Uterus (tissue), 3 donors: ENCODE measurements at regions not wholly inside any gene's neighbourhood (a gene's known extent, or its start where the extent isn't known, plus 50 kb on each side); places are given as distances from the start of the nearest gene placed in this dataset.

ENCODE experiments used
- DNase-seq, 2 donors: peaks; one replicate each; pipeline ENCODE4 v3.0.0-alpha.2; 2019 to 2020
- H3K27ac ChIP-seq, 2 donors: fragments of 200-600 bp; sonication (generic); 1 replicate in 1 of 2; 2 replicates in 1 of 2; pipeline ENCODE4 v1.5.1; 2016 to 2018
- H3K27me3 ChIP-seq, 2 donors: fragments of 200-600 bp; sonication (generic); one replicate each; pipeline ENCODE4 v1.5.1; 2018 to 2019; ENCODE audit warnings: control low read depth in 1 of 2
- H3K36me3 ChIP-seq, 2 donors: fragments of 200-600 bp; sonication (generic); one replicate each; pipeline ENCODE4 v1.5.1; 2019; ENCODE audit warnings: control low read depth in 1 of 2
- H3K4me1 ChIP-seq, 2 donors: fragments of 200-600 bp; sonication (generic); one replicate each; pipeline ENCODE4 v1.5.1; 2018 to 2019; ENCODE audit warnings: control low read depth in 1 of 2
- H3K4me3 ChIP-seq, 2 donors: fragments of 200-600 bp; sonication (generic); 1 replicate in 1 of 2; 2 replicates in 1 of 2; pipeline ENCODE4 v1.5.1; 2018 to 2019; ENCODE audit warnings: mild to moderate bottlenecking in 1 of 2
- H3K9me3 ChIP-seq, 2 donors: fragments of 200-600 bp; sonication (generic); one replicate each; pipeline ENCODE4 v1.5.1; 2019; ENCODE audit warnings: control low read depth in 1 of 2
- CTCF ChIP-seq, 4 experiments: fragments of 200-600 bp in 2 of 4; fragments of 450-650 bp in 2 of 4; sonication (generic) in 2 of 4; IDR thresholded peaks; one replicate each; pipeline ENCODE4 v1.5.1; 2016 to 2019; ENCODE audit warnings: antibody characterized with exemption in 4 of 4, mild to moderate bottlenecking in 2 of 4, moderate library complexity in 1 of 4
- POLR2A ChIP-seq, 2 donors: fragments of 450-650 bp; IDR thresholded peaks; one replicate each; pipeline ENCODE4 v1.6.1; 2016; ENCODE audit warnings: antibody characterized with exemption in 2 of 2, mild to moderate bottlenecking in 1 of 2, moderate library complexity in 1 of 2
- intact Hi-C: fragments of 100-400 bp; cut with DNase I; formaldehyde crosslinking; loops from one replicate; pipeline ENCODE4 v1.15.1; 2023; ENCODE audit warnings: low total_unique reads
- donor health status: DM: yes; HTN: yes; CAD: no.

- Histone ChIP-seq H3K27ac (peak overlapping the region in 1 of 2 donors; percentile 7), H3K4me1 (no peaks in the 10 kb centered on the region), H3K36me3 (no peaks in the 10 kb centered on the region), H3K4me3 (no peak overlapping the region), H3K27me3 (no peaks in the 10 kb centered on the region), H3K9me3 (no peaks in the 10 kb centered on the region)
- TF ChIP-seq POLR2A (IDR thresholded peaks at IDR 0.05) (no peak), CTCF (IDR thresholded peaks at IDR 0.05) (no peak)
- no peak for DNase-seq
- intact Hi-C loops = no loop called here
Measured at GRCh38 chr2:176675271-176675949, 406.2 kb downstream of the MTX2 start.

GRCh38 chr2:176677746-176678265, 408.6 kb downstream of the MTX2 start:
- Histone ChIP-seq H3K9me3 (no peaks in the 10 kb centered on the region), H3K4me3 (no peak overlapping the region), H3K36me3 (no peaks in the 10 kb centered on the region), H3K27ac (no peak overlapping the region), H3K4me1 (no peaks in the 10 kb centered on the region), H3K27me3 (no peaks in the 10 kb centered on the region)
- DNase-seq = no peak
- TF ChIP-seq CTCF (IDR thresholded peaks at IDR 0.05) (no peak), POLR2A (IDR thresholded peaks at IDR 0.05) (no peak)
- intact Hi-C loops = no loop called here

- Histone ChIP-seq H3K4me3 (no peak overlapping the region), H3K4me1 (no peaks in the 10 kb centered on the region), H3K27me3 (no peaks in the 10 kb centered on the region), H3K9me3 (no peaks in the 10 kb centered on the region), H3K36me3 (no peaks in the 10 kb centered on the region), H3K27ac (no peak overlapping the region)
- intact Hi-C loops = no loop called here
- TF ChIP-seq CTCF (IDR thresholded peaks at IDR 0.05) (no peak), POLR2A (IDR thresholded peaks at IDR 0.05) (no peak)
- no peak for DNase-seq
Measured at GRCh38 chr2:176678571-176678970, 409.3 kb downstream of the MTX2 start.

- Histone ChIP-seq H3K27me3 (no peaks in the 10 kb centered on the region), H3K27ac (no peak overlapping the region), H3K36me3 (no peaks in the 10 kb centered on the region), H3K4me3 (no peak overlapping the region), H3K9me3 (no peaks in the 10 kb centered on the region), H3K4me1 (no peaks in the 10 kb centered on the region)
- intact Hi-C loops = no loop called here
- TF ChIP-seq CTCF (IDR thresholded peaks at IDR 0.05) = no peak
- no peak for TF ChIP-seq POLR2A (IDR thresholded peaks at IDR 0.05)
- DNase-seq = no peak
Measured at GRCh38 chr2:176679061-176679669, 409.9 kb downstream of the MTX2 start.

GRCh38 chr2:176680916-176681516, 411.8 kb downstream of the MTX2 start:
- H3K36me3 ChIP-seq = no peaks in the 10 kb centered on the region
- H3K9me3 ChIP-seq = no peaks in the 10 kb centered on the region
- no peaks in the 10 kb centered on the region for H3K27me3 ChIP-seq
- H3K4me1 ChIP-seq = no peaks in the 10 kb centered on the region
- peak overlapping the region; percentile 85 to 88 for H3K27ac ChIP-seq
- intact Hi-C loops = no loop called here
- DNase-seq = no peak
- H3K4me3 ChIP-seq = no peak overlapping the region
- TF ChIP-seq CTCF (IDR thresholded peaks at IDR 0.05) (no peak), POLR2A (IDR thresholded peaks at IDR 0.05) (no peak)
